Left kidney (tissue), 1 donor: ENCODE measurements at regions not wholly inside any gene's neighbourhood (a gene's known extent, or its start where the extent isn't known, plus 50 kb on each side); places are given as distances from the start of the nearest gene placed in this dataset.
A peak's percentile ranks its signal among the peaks of the same experiment; 100 is the strongest.

Experiments
- DNase-seq: peaks from one replicate; pipeline ENCODE4 v3.0.0-alpha.2; 2013

GRCh38 chr2:12316476-12316875, 400.3 kb upstream of the TRIB2 start:
- DNase-seq, result no peak

- DNase-seq, result no peak
These were observed 399.4 kb upstream of the TRIB2 start for GRCh38 chr2:12317286-12317685.

- peak; percentile 13 for DNase-seq
These were observed 398.8 kb upstream of the TRIB2 start for GRCh38 chr2:12317814-12318426.

- peak; percentile 30 for DNase-seq
These were observed 398.2 kb upstream of the TRIB2 start for GRCh38 chr2:12318427-12319057.

- no peak for DNase-seq
These were observed 396.6 kb upstream of the TRIB2 start for GRCh38 chr2:12320027-12320734.

- no peak for DNase-seq
These were observed 395.6 kb upstream of the TRIB2 start for GRCh38 chr2:12320991-12321641.

- no peak for DNase-seq
These were observed 394.9 kb upstream of the TRIB2 start for GRCh38 chr2:12321886-12322285.

- no peak for DNase-seq
These were observed 390.9 kb upstream of the TRIB2 start for GRCh38 chr2:12325806-12326205.

- no peak for DNase-seq
These were observed 390.1 kb upstream of the TRIB2 start for GRCh38 chr2:12326449-12327190.

GRCh38 chr2:12330916-12331315, 385.8 kb upstream of the TRIB2 start:
- DNase-seq, result no peak

GRCh38 chr2:12331698-12332097, 385.0 kb upstream of the TRIB2 start:
- no peak for DNase-seq

GRCh38 chr2:12333293-12333692, 383.4 kb upstream of the TRIB2 start:
- no peak for DNase-seq

- no peak for DNase-seq
These were observed 382.2 kb upstream of the TRIB2 start for GRCh38 chr2:12334412-12334966.

- no peak for DNase-seq
These were observed 381.6 kb upstream of the TRIB2 start for GRCh38 chr2:12335131-12335530.

GRCh38 chr2:12335995-12336394, 380.7 kb upstream of the TRIB2 start:
- no peak for DNase-seq

GRCh38 chr2:12338946-12339697, 377.6 kb upstream of the TRIB2 start:
- DNase-seq, result no peak

GRCh38 chr2:12340164-12340563, 376.6 kb upstream of the TRIB2 start:
- DNase-seq, result no peak

- DNase-seq, result no peak
These were observed 375.5 kb upstream of the TRIB2 start for GRCh38 chr2:12341215-12341614.

- DNase-seq, result no peak
These were observed 374.8 kb upstream of the TRIB2 start for GRCh38 chr2:12341920-12342319.

- DNase-seq, result no peak
These were observed 373.6 kb upstream of the TRIB2 start for GRCh38 chr2:12343141-12343540.

- DNase-seq, result no peak
These were observed 369.7 kb upstream of the TRIB2 start for GRCh38 chr2:12347066-12347493.
